ENCODE measurements at regions not wholly inside any gene's neighbourhood (a gene's known extent, or its start where the extent isn't known, plus 50 kb on each side); places are given as distances from the start of the nearest gene placed in this dataset.

DNA sequence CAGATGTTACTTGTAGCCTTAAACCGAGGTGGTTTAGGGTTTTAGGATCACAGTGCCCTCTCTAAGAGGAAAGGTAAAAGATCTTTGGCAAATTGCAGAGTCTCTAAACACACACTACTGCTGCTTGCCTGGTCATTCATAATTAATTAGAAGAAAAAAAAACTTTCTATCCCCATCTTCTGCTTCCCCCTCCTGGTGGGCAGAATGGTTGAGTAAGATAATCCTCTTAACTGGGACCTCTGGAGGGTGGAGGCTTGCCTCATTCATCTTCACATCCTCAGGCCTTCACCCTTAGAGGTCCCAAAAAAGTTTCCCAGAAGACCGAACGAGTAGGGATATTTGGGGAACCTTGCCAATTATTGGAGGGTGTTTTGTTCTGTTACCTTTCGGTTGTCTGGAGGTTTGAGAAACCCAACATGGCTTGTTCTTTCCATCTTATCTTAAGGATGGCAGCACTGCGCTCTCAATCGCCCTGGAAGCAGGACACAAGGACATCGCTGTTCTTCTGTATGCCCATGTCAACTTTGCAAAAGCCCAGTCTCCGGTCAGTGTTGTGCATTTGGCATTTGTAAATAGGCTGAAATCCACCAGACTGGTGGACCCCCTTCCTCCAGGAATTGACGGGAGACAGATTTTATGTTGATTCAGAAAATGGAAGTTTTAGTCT, 97.3 kb upstream of the DMRT1 start:
- TF ChIP-seq, protein P1, sequence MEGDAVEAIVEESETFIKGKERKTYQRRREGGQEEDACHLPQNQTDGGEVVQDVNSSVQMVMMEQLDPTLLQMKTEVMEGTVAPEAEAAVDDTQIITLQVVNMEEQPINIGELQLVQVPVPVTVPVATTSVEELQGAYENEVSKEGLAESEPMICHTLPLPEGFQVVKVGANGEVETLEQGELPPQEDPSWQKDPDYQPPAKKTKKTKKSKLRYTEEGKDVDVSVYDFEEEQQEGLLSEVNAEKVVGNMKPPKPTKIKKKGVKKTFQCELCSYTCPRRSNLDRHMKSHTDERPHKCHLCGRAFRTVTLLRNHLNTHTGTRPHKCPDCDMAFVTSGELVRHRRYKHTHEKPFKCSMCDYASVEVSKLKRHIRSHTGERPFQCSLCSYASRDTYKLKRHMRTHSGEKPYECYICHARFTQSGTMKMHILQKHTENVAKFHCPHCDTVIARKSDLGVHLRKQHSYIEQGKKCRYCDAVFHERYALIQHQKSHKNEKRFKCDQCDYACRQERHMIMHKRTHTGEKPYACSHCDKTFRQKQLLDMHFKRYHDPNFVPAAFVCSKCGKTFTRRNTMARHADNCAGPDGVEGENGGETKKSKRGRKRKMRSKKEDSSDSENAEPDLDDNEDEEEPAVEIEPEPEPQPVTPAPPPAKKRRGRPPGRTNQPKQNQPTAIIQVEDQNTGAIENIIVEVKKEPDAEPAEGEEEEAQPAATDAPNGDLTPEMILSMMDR (IDR thresholded peaks at IDR 0.05 in 8 of 11, conservative IDR thresholded peaks at IDR 0.05 in 3 of 11) = no peak
- TF ChIP-seq POLR2AphosphoS5 (IDR thresholded peaks at IDR 0.05) (no peak), POLR2A (IDR thresholded peaks at IDR 0.05) (no peak)
